ENCODE measurements at regions not wholly inside any gene's neighbourhood (a gene's known extent, or its start where the extent isn't known, plus 50 kb on each side); places are given as distances from the start of the nearest gene placed in this dataset.
"Not testable (repeated sequence)": the region's sequence is repeated elsewhere in the genome, so short reads cannot be mapped to it uniquely, and the experiment has no call there.

GRCh38 chr9:135303280-135303647 lies 176.3 kb upstream of the PPP1R26 start:
- no peak for DNase-seq (ENCODE audit: extremely low spot score)
- CTCF ChIA-PET, result no interaction called here
- TF ChIP-seq SP1 (IDR thresholded peaks at IDR 0.05), result no peak
- TF ChIP-seq NFRKB (IDR thresholded peaks at IDR 0.05), result no peak
- TF ChIP-seq FOXA1 (IDR thresholded peaks at IDR 0.05), result no peak
- TF ChIP-seq TARDBP (IDR thresholded peaks at IDR 0.05), result no peak
- POLR2A ChIA-PET, result no interaction called here

- TF ChIP-seq FOXA1 (IDR thresholded peaks at IDR 0.05), result no peak
- no peak for TF ChIP-seq SP1 (IDR thresholded peaks at IDR 0.05)
- TF ChIP-seq ARNT (IDR thresholded peaks at IDR 0.05), result no peak
- TF ChIP-seq LEF1 (IDR thresholded peaks at IDR 0.05; ENCODE audit: borderline replicate concordance), result no peak
- no peak for TF ChIP-seq L3MBTL2 (conservative IDR thresholded peaks at IDR 0.05)
- TF ChIP-seq TARDBP (IDR thresholded peaks at IDR 0.05), result no peak
- no peak for TF ChIP-seq BHLHE40 (IDR thresholded peaks at IDR 0.05; ENCODE audit: borderline replicate concordance)
- no peak for TF ChIP-seq HDGF (IDR thresholded peaks at IDR 0.05; ENCODE audit: borderline replicate concordance)
- no peak for TF ChIP-seq SUZ12 (IDR thresholded peaks at IDR 0.05)
- TF ChIP-seq PKNOX1 (IDR thresholded peaks at IDR 0.05), result no peak
- no peak for TF ChIP-seq ELF4 (IDR thresholded peaks at IDR 0.05)
- no peak for TF ChIP-seq NFRKB (IDR thresholded peaks at IDR 0.05)
- TF ChIP-seq ZNF384 (IDR thresholded peaks at IDR 0.05), result no peak
- no peak for TF ChIP-seq CTBP1 (IDR thresholded peaks at IDR 0.05; ENCODE audit: borderline replicate concordance)
- TF ChIP-seq FOXM1 (IDR thresholded peaks at IDR 0.05; ENCODE audit: borderline replicate concordance), result no peak
- DNase-seq (ENCODE audit: extremely low spot score), result no peak
- ChIA-PET CTCF (no interaction called here), POLR2A (no interaction called here)
These were observed 175.6 kb upstream of the PPP1R26 start for GRCh38 chr9:135303865-135304499.

- TF ChIP-seq HDGF (IDR thresholded peaks at IDR 0.05; ENCODE audit: borderline replicate concordance) (no peak), FOXK2 (IDR thresholded peaks at IDR 0.05) (no peak), TARDBP (IDR thresholded peaks at IDR 0.05) (no peak), CTBP1 (IDR thresholded peaks at IDR 0.05; ENCODE audit: borderline replicate concordance) (no peak), BHLHE40 (IDR thresholded peaks at IDR 0.05; ENCODE audit: borderline replicate concordance) (no peak)
- CTCF ChIA-PET, result no interaction called here
- POLR2A ChIA-PET, result no interaction called here
- no peak for DNase-seq (ENCODE audit: extremely low spot score)
These were observed 174.7 kb upstream of the PPP1R26 start for GRCh38 chr9:135304886-135305285.

GRCh38 chr9:135305546-135306180 lies 173.9 kb upstream of the PPP1R26 start:
- ChIA-PET CTCF (no interaction called here), POLR2A (no interaction called here)
- no peak for DNase-seq (ENCODE audit: extremely low spot score)
- TF ChIP-seq ZNF384 (IDR thresholded peaks at IDR 0.05), result no peak
- no peak for TF ChIP-seq SP1 (IDR thresholded peaks at IDR 0.05)
- no peak for TF ChIP-seq HDGF (IDR thresholded peaks at IDR 0.05; ENCODE audit: borderline replicate concordance)
- no peak for TF ChIP-seq FOXK2 (IDR thresholded peaks at IDR 0.05)
- no peak for TF ChIP-seq NFRKB (IDR thresholded peaks at IDR 0.05)
- no peak for TF ChIP-seq L3MBTL2 (conservative IDR thresholded peaks at IDR 0.05)

- TF ChIP-seq ELF4 (IDR thresholded peaks at IDR 0.05) (no peak), FOXA1 (IDR thresholded peaks at IDR 0.05) (no peak), L3MBTL2 (conservative IDR thresholded peaks at IDR 0.05) (no peak), SUZ12 (IDR thresholded peaks at IDR 0.05) (no peak), BHLHE40 (IDR thresholded peaks at IDR 0.05; ENCODE audit: borderline replicate concordance) (no peak), NFRKB (IDR thresholded peaks at IDR 0.05) (no peak), ARNT (IDR thresholded peaks at IDR 0.05) (no peak), PKNOX1 (IDR thresholded peaks at IDR 0.05) (no peak), SP1 (IDR thresholded peaks at IDR 0.05) (no peak), FOXK2 (IDR thresholded peaks at IDR 0.05) (no peak), TARDBP (IDR thresholded peaks at IDR 0.05) (no peak)
- POLR2A ChIA-PET, result no interaction called here
- DNase-seq (ENCODE audit: extremely low spot score), result no peak
- CTCF ChIA-PET, result no interaction called here
These were observed 172.9 kb upstream of the PPP1R26 start for GRCh38 chr9:135306699-135307098.

- ChIA-PET CTCF (no interaction called here), POLR2A (no interaction called here)
- TF ChIP-seq L3MBTL2 (conservative IDR thresholded peaks at IDR 0.05) (no peak), TARDBP (IDR thresholded peaks at IDR 0.05) (no peak), BHLHE40 (IDR thresholded peaks at IDR 0.05; ENCODE audit: borderline replicate concordance) (no peak), FOXK2 (IDR thresholded peaks at IDR 0.05) (no peak), FOXM1 (IDR thresholded peaks at IDR 0.05; ENCODE audit: borderline replicate concordance) (no peak), FOXA1 (IDR thresholded peaks at IDR 0.05) (no peak), HDGF (IDR thresholded peaks at IDR 0.05; ENCODE audit: borderline replicate concordance) (no peak)
- DNase-seq (ENCODE audit: extremely low spot score), result no peak
These were observed 172.3 kb upstream of the PPP1R26 start for GRCh38 chr9:135307300-135307699.

- CTCF ChIA-PET; DNase-seq (ENCODE audit: extremely low spot score); POLR2A ChIA-PET: not testable (repeated sequence)
These were observed 171.7 kb upstream of the PPP1R26 start for GRCh38 chr9:135307919-135308318.

All from HEK293T (cell line).